Left renal cortex interstitium (tissue), 4 donors: ENCODE measurements at regions not wholly inside any gene's neighbourhood (a gene's known extent, or its start where the extent isn't known, plus 50 kb on each side); places are given as distances from the start of the nearest gene placed in this dataset.

Experiments
- DNase-seq, 4 donors: peaks; one replicate each; pipeline ENCODE4 v3.0.0-alpha.2; 2013; ENCODE audit warnings: low read depth in 4 of 4, low spot score in 2 of 4, missing footprints in 1 of 4

DNA sequence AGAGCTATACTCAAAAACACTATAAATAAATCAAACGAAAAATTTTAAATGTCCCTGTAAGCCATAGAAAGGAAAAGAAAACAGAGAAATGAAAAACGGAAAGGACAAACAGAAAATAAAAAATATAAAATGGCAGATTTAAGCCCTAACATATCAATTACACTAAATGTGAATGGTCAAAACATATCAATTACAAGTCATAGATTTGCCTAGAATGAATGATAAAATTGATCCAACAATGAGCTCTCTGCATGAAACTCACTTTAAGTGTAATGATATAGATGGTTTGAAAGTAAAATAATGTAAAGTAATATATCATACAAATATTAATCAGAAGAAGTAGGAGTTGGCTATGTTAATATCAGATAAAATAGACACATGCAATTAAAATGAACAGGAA is 54.2 kb upstream of the TCF4 start:
- no peak for DNase-seq

DNA sequence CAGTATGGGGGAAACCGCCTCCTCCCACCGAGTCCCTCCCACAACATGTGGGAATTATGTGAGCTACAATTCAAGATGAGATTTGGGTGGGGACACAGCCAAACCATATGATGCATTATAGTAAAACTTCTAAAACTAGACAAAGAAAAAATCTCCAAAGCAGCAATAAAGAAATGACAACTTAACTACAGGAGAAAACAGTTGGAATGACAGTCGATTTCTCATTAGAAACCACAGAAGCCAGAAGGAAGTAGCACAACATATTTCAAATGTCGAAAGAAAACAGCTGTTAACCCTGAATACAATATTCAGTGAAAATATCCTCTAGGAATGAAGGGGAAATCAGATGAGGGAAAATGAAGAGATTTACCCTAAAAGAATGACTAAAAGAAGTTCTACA is 53.5 kb upstream of the TCF4 start:
- DNase-seq = no peak
